Pons (tissue), 1 donor: ENCODE measurements at regions not wholly inside any gene's neighbourhood (a gene's known extent, or its start where the extent isn't known, plus 50 kb on each side); places are given as distances from the start of the nearest gene placed in this dataset.

Experiments
- DNase-seq: peaks from one replicate; pipeline ENCODE4 v3.0.0-alpha.2; 2016; ENCODE audit warnings: low spot score

- no peak for DNase-seq
Measured at GRCh38 chr14:101453225-101453624, 108.1 kb upstream of the DIO3 start.

DNA sequence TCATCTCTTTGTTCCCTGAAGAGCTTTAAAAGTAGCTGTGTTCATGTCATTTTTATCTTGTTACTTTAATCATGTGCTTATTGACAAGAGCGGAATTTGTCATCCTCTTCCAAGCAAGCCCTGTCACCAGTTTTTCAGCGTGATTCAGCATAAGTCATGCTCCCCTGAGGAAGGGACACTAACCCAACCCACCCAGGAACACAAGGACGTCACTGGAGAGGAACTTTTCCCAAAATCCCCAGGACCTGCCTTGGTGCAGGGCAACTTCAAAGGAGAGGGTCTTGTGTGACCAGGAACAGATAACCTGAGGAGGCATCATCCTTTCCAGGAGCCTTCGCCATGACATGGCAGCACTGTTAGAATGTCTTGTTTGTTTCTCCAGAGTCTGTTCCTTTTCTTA, 107.1 kb upstream of the DIO3 start:
- no peak for DNase-seq

GRCh38 chr14:101456246-101457175, 104.8 kb upstream of the DIO3 start:
- DNase-seq, result no peak

GRCh38 chr14:101457301-101457935, 103.9 kb upstream of the DIO3 start:
- no peak for DNase-seq

GRCh38 chr14:101457936-101458740, 103.2 kb upstream of the DIO3 start:
- no peak for DNase-seq

GRCh38 chr14:101458741-101459550, 102.3 kb upstream of the DIO3 start:
- no peak for DNase-seq

DNA sequence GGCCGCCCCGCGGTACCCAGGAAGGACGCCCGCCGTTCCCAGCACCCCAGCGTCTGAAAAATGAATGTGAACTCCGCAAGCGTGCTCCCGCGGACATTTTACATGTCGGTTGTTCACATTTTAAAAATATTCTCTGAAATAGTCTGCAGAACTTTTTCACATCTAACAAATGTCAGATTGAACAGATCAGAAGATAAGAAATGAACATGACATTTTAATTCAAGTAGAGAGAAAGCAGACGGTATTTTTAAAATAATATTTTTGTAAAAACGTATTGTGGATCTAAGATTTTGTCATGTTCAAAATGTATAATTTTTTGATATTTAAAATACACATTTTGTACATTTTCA, 101.8 kb upstream of the DIO3 start:
- no peak for DNase-seq

- no peak for DNase-seq
Measured at GRCh38 chr14:101460521-101460920, 100.8 kb upstream of the DIO3 start.

DNA sequence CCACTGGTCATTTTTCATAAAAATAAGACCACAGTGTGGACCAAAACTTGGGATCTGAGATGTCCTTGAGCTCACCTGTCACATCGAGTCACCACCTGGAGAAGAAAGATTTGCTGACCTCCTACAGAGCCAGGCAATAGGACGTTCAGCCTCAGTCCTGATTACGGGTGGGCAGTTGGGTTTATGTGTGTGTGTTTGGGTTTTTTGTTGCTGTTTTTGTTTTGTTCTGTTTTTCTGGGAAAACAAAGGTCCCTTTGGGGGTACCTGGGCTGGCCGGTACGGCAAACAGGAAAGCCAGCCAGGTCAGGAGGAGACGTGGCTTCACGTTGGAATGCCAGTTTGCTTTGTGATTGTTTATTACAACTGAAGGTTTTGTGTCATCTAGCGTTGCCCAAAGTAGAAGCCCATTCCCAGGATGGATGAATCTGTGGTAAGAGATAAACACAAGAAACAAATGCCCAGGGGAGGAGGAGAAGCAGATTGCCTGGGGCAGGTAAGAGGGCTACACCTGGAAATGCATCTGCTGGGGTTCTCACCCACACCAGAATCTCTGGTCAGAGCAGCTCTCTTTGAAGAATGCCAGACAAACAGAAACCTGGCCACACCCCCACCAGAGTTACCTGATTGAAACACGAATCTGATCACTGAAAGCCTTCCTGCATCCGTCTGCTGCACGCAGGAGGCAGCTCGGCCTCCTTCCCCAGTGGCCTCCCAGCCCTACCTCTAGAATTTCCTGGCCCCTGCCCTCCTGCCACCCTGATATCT, 100.1 kb upstream of the DIO3 start:
- DNase-seq, result no peak

GRCh38 chr14:101461891-101462290, 99.4 kb upstream of the DIO3 start:
- no peak for DNase-seq

DNA sequence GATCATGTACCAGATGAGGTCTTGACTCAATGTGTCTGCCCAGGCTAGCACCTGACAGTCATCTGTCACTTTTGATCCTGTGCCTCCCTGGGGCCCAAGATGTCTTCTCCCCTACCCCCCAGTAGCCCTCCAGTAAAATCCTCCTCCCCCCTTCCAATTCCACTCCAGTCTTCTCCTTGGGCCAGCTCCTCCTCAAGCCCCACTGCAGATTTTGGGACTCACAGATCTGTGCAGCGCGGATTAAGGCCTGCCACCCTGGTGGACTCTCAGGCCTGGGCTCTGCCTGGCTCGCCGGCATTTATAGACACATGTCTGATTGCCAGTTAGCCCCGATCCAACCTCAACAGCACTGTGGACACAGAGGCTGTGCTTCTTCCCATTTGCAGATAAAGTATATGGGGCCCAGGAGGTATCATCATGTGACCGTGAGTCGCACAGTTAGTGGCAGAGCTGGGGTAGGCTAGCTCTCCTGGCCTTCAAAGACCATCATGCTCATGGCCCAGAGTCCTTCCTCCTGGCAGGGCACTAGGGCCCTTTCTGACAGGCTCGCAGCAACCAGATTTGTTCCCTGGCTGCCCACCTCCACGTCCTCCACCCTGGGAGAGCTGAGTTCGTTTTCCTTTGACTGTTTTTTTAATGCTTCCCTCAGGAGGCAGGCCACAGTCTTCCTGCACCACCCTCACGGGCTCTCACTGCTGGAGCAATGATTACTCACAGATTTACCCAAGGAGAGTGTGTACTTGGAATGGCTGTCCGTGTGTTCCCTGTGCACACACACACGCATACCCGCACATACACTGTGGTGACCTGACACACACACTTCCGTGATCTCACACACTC, 98.3 kb upstream of the DIO3 start:
- DNase-seq, result no peak

DNA sequence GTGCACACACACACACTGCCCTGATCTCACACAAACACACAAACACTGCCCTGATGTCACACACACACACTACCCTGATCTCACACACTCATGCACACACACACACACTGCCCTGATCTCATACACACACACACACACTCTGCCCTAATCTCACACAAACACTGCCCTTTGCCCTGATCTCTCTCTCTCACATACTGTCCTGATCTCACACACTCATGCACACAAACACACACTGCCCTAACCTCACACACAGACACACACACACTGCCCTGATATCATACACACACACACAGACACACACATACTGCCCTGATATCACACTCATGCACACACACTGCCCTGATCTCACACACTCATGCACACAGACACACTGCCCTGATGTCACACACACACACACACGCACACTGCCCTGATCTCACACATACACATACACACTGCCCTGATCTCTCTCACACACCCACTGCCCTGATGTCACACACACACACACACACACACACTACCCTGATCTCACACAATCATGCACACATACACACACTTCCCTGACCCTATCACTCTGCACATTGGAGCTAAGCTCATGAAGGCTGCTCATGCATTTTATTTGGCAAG, 97.6 kb upstream of the DIO3 start:
- no peak for DNase-seq

- DNase-seq, result no peak
Measured at GRCh38 chr14:101464310-101464983, 96.8 kb upstream of the DIO3 start.

DNA sequence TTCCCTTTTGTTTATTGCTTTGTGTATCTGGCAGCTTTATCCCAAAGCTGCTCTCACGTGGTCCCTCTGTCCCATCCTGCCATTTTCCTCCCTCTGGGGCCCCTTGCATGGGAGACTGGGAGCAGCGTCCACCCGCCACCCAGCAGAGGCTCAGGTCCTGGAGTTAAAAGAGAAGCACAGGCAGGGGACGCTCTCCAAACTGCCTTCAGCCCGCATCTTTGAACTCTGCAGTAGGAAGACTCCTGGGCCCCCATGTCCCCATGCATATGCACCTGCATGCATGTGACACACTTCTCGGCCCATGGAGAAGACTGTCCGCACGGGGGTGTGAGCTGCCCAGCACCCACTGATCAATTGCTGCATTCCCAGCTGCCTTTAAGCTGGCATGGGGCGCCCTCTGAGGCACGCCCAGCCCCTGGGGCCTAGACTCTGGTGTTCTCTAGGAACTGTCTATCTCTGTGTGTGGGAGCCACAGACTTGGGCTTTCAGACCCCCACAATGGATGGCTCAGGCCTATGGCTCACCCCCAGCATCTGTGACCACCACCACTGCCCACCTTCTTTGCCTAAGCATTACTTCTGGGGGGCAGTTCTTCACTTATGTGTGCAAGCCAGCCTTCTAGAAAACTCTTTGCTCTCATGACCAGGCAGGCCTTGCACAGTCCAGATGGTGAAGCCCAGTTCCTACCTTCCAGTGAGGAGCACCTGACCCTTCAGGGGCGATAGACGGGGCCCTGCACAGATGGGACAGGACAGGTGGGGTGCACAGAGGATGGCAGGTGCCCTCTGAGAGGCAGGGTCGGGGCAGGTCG, 96.1 kb upstream of the DIO3 start:
- no peak for DNase-seq

DNA sequence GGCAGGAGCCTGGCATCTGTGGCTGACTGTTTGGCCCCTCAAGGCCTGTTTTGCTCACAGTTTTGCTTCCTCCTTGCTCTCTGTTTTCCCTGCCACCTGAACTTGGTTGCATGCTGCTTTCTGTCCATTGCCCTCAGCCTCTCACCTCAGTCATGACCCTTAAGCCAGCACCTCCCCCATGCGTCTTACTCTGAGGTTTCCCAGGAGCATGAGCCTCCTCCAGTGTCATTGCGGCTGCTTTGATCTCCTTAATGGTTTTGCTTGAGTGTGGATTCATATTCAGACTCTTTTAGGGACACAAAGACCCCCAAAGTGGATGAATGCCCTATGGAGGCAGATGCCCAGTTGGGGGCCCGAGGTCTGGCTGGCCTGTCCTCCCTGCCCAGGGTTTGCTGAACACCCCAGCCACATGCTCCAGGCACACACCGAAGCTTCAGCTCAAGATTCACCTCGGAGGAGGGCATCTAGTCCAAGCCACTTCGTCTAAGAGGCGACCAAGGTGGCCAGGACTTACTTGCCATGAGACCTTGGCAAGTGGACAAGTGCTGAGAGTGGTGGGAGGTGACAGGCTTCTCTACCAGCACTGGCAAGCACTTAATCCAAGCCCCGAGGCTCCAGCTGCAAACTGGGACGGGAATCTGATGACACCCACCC, 95.4 kb upstream of the DIO3 start:
- no peak for DNase-seq

DNA sequence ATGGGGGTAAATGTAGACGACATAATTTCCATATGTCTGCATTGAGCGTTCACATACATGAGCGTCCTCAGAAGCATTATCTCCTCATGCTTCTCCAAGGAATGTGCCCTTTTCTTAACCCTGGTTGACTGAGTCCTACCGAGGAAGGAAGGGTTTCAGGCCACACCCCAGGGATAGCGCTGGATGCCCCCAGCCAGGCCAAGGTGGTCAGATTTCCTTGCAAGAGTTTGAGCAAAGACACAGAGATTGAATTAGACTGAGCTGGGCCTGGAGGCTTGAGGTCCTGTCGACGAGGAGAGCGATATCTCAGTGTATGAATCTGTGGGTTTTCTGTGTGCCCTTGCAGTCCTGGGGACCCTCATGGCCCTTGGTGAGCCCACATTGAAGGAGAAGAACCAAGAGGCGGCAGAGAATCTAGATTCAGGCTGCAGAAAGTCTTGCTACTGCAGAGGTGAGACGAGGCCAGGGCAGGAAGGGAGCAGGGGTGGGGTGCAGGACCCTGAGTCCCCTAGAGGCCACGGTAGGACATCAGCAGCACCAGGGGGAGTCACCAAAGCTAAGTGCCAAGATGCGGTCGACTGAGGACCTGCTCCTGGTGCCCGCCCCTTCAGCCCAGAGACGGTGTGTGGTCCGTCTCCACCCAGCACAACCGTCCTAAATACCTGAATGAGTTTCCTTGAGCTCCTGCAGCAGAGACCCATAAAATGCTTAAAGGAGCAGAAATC, 94.7 kb upstream of the DIO3 start:
- DNase-seq, result no peak
